HUES48 (cell line): ENCODE measurements at regions not wholly inside any gene's neighbourhood (a gene's known extent, or its start where the extent isn't known, plus 50 kb on each side); places are given as distances from the start of the nearest gene placed in this dataset.
"Not testable (repeated sequence)": the region's sequence is repeated elsewhere in the genome, so short reads cannot be mapped to it uniquely, and the experiment has no call there.

ENCODE experiments used
- H3K27ac ChIP-seq: one replicate; pipeline ENCODE4 v1.7.0; 2013; ENCODE audit warnings: low read depth, low read length, inconsistent platforms
- H3K27me3 ChIP-seq: 2 replicates; pipeline ENCODE4 v1.6.1; 2013; ENCODE audit warnings: mild to moderate bottlenecking, low read length; ENCODE audit not compliant: control insufficient read depth, insufficient read depth
- H3K36me3 ChIP-seq: 2 replicates; pipeline ENCODE4 v1.6.1; 2013; ENCODE audit warnings: low read length; ENCODE audit not compliant: control insufficient read depth, insufficient read depth
- H3K4me1 ChIP-seq: 2 replicates; pipeline ENCODE4 v1.6.1; 2013; ENCODE audit warnings: mild to moderate bottlenecking, low read length; ENCODE audit not compliant: control insufficient read depth, insufficient read depth
- H3K4me3 ChIP-seq: 2 replicates; pipeline ENCODE4 v1.5.1; 2013; ENCODE audit warnings: mild to moderate bottlenecking, low read depth, low read length
- H3K9ac ChIP-seq: 2 replicates; pipeline ENCODE4 v1.6.1; 2013; ENCODE audit warnings: mild to moderate bottlenecking, low read depth, low read length, moderate library complexity
- H3K9me3 ChIP-seq: 2 replicates; pipeline ENCODE4 v1.6.1; 2013; ENCODE audit warnings: low read length; ENCODE audit not compliant: control insufficient read depth, insufficient read depth

DNA sequence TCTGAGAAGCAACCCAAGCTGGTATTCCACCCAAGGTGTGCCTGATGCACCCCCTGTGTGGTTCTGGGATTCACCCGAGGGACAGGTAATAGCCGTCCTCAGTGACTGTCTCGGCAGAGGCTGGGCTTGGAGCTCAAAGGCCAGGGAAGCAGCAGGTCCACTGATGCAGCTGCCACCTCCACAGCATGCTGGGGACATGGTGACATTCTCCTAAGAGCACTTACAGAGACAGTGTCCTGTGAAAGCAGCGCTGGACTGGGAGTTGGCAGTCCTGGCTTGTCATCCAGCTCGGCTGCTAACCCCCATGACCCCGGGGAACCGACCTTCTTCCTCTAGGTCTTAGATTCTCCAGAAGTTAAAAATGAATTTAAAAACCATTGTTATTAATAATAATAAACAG lies 72.8 kb downstream of the RPUSD4 start:
- Histone ChIP-seq H3K9me3 (no peaks in the 10 kb centered on the region), H3K27ac (no peak overlapping the region), H3K36me3 (no peaks in the 10 kb centered on the region), H3K9ac (no peak overlapping the region), H3K27me3 (no peaks in the 10 kb centered on the region), H3K4me3 (no peak overlapping the region), H3K4me1 (peaks cover 34% of the 10 kb centered on the region)

DNA sequence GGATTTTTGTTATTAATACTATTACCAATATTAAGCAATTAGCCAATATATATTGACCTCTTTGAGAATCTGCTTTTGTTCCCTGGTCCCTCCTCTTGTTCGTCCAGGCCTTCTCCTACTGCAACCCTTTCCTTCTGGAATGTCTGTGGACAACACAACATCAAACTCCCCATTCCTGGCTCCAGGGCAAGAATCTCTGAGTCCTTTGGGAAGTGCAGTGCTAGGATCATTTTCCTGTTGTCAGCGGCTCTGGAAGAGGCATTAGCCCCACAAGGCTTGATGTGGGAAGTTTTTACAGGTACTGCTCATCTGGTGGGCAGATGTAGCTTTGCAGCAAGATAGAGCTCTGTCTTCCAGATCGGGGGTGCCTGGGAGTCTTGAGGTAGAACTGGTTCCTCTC lies 74.3 kb downstream of the RPUSD4 start:
- no peaks in the 10 kb centered on the region for H3K36me3 ChIP-seq
- H3K9me3 ChIP-seq = no peaks in the 10 kb centered on the region
- H3K4me1 ChIP-seq = peaks cover 45% of the 10 kb centered on the region
- no peaks in the 10 kb centered on the region for H3K27me3 ChIP-seq
- H3K4me3 ChIP-seq = no peak overlapping the region
- no peak overlapping the region for H3K27ac ChIP-seq
- H3K9ac ChIP-seq = no peak overlapping the region

DNA sequence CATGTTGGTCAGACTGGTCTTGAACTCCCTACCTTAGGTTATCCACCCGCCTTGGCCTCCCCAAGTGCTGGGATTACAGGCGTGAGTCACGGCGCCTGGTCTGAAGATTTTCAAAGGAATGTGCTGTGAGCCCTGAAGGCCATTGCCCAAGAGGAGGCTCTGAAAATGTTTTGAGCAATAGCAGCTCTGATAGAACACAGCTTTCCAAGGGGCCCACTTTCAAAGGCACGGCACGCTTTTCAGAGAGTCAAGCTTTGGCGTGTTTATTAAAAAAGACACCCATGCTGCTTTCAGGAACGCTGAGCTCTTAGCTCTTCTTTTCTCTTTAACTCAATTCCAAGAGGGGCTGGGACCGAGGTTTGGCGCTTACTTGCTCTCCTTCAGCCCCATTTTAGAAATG lies 73.8 kb upstream of the CDON start:
- Histone ChIP-seq H3K9ac (no peak overlapping the region), H3K9me3 (no peaks in the 10 kb centered on the region), H3K4me1 (peaks cover 46% of the 10 kb centered on the region), H3K36me3 (no peaks in the 10 kb centered on the region), H3K4me3 (no peak overlapping the region), H3K27me3 (no peaks in the 10 kb centered on the region), H3K27ac (peak overlapping the region; percentile 7)

DNA sequence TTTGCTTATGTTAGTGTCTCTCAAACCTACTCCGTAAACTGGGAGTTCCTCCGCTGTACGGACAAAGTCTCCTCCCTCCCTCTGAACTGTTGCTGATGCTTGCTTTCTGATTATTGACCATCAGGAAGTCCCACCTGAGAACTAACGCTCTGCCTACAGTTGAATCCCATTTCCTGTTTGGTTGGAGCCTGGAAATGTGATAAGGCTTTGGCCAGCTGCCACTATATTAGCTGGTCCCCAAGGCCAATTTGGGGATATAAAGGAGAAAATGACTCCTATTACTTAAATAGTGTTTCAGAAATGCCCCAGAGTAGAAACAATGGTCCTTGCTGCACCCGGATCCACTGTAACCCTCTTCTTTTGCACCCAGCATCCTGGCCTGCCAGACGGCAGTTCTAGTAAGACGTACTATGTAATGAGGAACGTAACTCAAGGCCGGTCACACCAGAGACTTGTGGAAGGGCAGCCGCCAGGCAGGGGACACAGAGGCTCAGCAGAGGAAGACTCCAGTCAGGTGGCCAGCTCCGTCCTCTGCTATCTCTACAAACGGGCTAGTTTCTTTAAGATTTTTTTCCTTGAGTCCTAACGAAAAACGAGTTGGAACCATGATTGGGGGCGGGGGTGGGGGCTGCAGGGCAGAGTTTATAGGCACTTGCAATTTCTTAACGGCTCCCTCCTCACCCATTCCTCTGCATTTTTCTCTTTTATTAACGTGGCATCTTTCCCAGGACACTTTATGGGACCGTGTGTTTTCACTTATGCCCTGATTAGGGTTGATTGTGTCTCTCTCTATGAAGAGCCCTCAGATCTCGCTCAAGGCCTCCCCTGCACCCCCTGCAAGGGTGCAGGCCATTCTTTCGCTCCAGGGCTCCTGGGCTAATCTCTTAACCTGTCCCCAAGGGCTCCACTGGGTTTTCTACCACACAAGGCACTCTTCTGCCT lies 72.8 kb upstream of the CDON start:
- Histone ChIP-seq H3K4me3 (no peak overlapping the region), H3K9me3 (no peaks in the 10 kb centered on the region), H3K4me1 (peaks cover 46% of the 10 kb centered on the region), H3K27me3 (no peaks in the 10 kb centered on the region), H3K9ac (no peak overlapping the region), H3K27ac (no peak overlapping the region), H3K36me3 (no peaks in the 10 kb centered on the region)

DNA sequence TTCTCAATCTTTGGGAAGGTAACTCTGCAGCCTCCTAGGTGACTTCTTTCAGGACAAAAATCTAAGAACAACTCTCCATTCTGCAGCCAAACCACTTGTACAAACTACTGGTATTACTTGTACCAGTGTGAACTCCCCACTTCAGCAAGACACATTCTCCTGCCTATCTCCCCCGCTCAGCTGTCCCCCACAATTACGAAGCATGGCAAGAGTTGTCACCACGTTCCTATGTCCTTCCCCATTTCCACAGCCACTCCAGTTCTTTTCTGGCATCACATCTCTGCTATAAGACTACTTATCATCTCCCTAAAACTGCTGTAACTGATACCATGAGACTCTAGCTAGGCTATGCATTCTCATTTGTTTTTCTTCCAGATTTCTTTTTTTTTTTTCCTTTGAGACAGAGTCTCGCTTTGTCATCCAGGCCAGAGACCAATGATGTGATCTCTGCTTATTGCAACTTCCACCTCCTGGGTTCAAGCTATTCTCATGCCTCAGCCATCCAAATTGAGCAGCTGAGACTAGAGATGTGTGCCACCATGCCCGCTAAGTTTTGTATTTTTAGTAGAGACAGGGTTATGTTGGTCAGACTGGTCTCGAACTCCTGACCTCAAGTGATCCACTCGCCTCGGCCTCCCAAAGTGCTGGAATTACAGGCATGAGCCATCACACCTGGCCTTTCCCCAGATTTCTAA lies 71.9 kb upstream of the CDON start:
- peaks cover 37% of the 10 kb centered on the region for H3K4me1 ChIP-seq
- H3K27ac ChIP-seq = no peak overlapping the region
- H3K27me3 ChIP-seq = no peaks in the 10 kb centered on the region
- H3K9ac ChIP-seq = no peak overlapping the region
- no peaks in the 10 kb centered on the region for H3K36me3 ChIP-seq
- H3K4me3 ChIP-seq = no peak overlapping the region
- H3K9me3 ChIP-seq = no peaks in the 10 kb centered on the region

DNA sequence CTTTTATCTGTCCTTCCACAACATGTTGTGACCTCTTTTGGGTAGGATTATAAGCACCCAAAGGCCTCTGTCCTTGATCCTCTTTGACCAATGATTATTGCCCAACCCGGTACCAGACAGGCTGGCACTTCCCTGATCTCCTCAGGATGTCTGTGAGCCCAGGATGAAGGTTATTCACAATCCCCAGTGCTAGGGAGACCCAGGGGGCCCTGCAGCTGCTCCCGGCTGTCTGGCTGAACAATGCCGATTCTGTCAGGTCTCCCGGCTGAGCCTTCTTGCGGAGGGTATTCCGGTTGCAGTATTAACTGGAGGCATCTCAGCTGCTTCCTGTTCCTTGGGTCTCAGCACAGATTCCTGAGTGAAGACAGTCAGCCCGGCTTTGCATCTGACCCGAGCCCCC lies 71.2 kb upstream of the CDON start:
- Histone ChIP-seq H3K4me1 (peaks cover 29% of the 10 kb centered on the region), H3K4me3 (no peak overlapping the region), H3K36me3 (no peaks in the 10 kb centered on the region), H3K27ac (no peak overlapping the region), H3K9me3 (no peaks in the 10 kb centered on the region), H3K27me3 (no peaks in the 10 kb centered on the region), H3K9ac (no peak overlapping the region)

DNA sequence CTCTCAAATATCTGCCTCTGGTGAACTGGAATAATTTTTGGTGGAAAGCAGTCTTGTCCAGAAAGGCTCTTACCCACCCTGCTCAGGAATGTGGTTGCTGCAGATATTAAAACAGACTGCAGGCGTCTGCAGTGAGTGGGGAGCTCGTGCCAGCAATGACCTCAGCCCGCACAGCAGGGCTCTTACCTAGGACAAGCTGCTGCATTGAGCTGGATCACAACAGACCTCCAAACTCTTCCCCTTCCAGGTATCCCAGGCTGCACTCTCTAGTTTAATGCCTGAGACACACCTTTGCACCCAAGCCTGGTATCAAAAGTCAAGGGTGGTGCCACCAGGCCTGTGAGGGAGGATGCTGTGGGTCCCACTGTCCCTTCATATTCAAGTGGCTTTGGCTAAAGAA lies 69.7 kb upstream of the CDON start:
- H3K9me3 ChIP-seq = no peaks in the 10 kb centered on the region
- H3K27ac ChIP-seq = peak overlapping the region; percentile 24
- H3K27me3 ChIP-seq = no peaks in the 10 kb centered on the region
- H3K36me3 ChIP-seq = no peaks in the 10 kb centered on the region
- no peak overlapping the region; the same call in 1 of the 2 replicates for H3K4me3 ChIP-seq
- no peak overlapping the region for H3K9ac ChIP-seq
- peaks cover 37% of the 10 kb centered on the region for H3K4me1 ChIP-seq

DNA sequence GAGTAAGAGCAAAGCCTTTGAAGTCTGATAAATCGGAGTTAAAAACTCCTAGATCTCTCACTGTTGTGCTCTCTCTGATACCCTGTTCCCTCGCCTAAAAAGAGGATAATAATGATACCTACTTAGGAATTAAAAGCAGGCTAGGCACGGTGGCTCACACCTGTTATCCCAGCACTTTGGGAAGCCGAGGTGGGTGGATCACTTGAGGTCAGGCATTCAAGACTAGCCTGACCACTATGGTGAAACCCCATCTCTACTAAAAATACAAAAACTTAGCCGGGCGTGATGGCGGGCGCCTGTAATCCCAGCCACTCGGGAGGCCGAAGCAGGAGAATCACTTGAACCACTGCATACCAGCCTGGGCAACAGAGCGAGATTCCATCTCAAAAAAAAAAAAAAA lies 68.1 kb upstream of the CDON start:
- not testable (repeated sequence) for H3K4me3 ChIP-seq, H3K27ac ChIP-seq, H3K9me3 ChIP-seq, H3K27me3 ChIP-seq, H3K36me3 ChIP-seq, H3K9ac ChIP-seq
- peaks cover 38% of the 10 kb centered on the region for H3K4me1 ChIP-seq

DNA sequence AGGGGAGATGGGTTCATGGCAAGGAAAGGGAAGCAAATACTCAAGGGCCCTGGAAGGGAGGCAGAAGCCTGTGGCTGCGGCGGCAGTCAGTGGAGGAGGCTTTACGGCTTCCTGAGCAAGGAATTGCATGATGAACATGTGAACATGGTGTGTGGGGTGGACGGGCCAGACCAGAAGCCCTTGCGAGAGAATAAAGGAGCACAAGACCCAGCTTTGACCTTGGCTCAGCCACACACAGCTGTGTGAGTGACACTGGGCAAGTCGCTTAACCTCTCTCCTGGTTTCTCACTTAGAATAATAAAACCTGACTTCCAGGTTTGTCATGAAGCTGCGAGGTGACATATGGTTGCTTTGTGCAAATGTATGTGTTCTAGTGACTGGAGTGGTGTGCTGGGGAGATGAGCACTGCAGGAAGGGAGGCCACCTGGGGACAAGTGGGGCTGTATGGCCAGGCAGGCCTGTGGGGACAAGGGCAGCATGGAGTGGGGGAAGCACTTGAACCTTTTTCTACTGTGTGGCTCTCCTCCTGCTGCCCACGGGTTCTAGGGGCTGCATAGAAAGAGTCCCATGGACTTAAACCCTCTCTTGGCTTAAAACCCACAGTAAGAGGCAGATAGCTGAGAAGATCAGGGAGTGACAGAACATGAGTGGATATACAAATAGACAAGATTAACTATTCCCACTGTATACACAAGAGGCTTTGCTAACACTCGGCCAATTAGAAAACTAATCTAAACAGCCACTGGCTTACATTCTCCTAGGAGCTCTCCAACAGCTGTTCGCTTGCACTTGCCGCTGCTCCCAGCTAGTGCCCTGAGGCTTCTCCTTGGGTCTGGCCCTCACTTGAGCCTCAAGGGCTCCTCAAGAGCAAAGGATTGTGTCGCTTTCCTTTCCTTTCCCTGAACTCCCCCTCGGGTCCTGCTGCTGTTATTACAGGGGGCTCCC lies 67.3 kb upstream of the CDON start:
- Histone ChIP-seq H3K4me3 (no peak overlapping the region), H3K4me1 (peaks cover 31% of the 10 kb centered on the region), H3K27ac (no peak overlapping the region), H3K36me3 (no peaks in the 10 kb centered on the region), H3K9me3 (no peaks in the 10 kb centered on the region), H3K27me3 (no peaks in the 10 kb centered on the region), H3K9ac (no peak overlapping the region)

DNA sequence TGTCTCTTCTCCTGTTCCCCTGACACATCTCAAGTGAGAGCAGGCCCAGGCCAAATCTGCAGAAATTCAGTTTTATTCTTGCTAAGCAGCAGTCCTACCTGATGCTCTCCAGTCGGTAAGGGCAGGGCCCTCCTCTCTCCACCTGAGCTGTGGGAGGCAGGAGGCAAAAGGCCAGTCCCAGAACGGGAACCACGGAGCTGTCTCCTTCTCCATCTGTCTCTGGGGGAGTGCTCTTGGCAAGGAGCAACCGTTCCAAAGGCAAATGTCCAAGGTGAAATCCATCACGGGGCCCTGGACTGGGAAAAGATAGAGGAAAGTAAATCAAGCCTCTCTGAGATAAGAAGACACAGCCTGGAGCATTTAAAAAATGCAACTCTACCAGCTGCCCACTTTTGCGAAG lies 65.2 kb upstream of the CDON start:
- no peaks in the 10 kb centered on the region for H3K9me3 ChIP-seq
- no peak overlapping the region for H3K27ac ChIP-seq
- no peak overlapping the region for H3K4me3 ChIP-seq
- H3K27me3 ChIP-seq = no peaks in the 10 kb centered on the region
- H3K4me1 ChIP-seq = peaks cover 18% of the 10 kb centered on the region
- no peak overlapping the region for H3K9ac ChIP-seq
- H3K36me3 ChIP-seq = no peaks in the 10 kb centered on the region
